Neural cell (in vitro differentiated cells): ENCODE measurements at regions not wholly inside any gene's neighbourhood (a gene's known extent, or its start where the extent isn't known, plus 50 kb on each side); places are given as distances from the start of the nearest gene placed in this dataset.

Experiments
- H2AFZ ChIP-seq: fragments of 200-600, 300-800 bp; sonication (generic), shearing (Covaris generic); 2 replicates; pipeline ENCODE4 v1.6.0; 2014; ENCODE audit warnings: low read depth, mild to moderate bottlenecking, antibody characterized with exemption, low read length, moderate library complexity
- H3F3A ChIP-seq: fragments of 200-600 bp; shearing (Covaris generic); 2 replicates; pipeline ENCODE4 v1.6.1; 2016; ENCODE audit warnings: mild to moderate bottlenecking, moderate library complexity, mixed read lengths, antibody characterized with exemption, low read length; ENCODE audit not compliant: insufficient read depth, poor library complexity, severe bottlenecking
- H3K27ac ChIP-seq: fragments of 200-600, 300-800 bp; sonication (generic), shearing (Covaris generic); 2 replicates; pipeline ENCODE4 v1.5.1; 2014; ENCODE audit warnings: mild to moderate bottlenecking, low read length, moderate library complexity
- H3K27me3 ChIP-seq: fragments of 300-800, 200-600 bp; sonication (generic), shearing (Covaris generic); 2 replicates; pipeline ENCODE4 v1.6.0; 2014; ENCODE audit warnings: mild to moderate bottlenecking, low read depth, low read length, moderate library complexity; ENCODE audit not compliant: insufficient read depth
- H3K36me3 ChIP-seq: fragments of 300-800, 200-600 bp; sonication (generic), shearing (Covaris generic); 2 replicates; pipeline ENCODE4 v1.5.1; 2014; ENCODE audit warnings: mild to moderate bottlenecking, antibody characterized with exemption, low read length, moderate library complexity; ENCODE audit not compliant: insufficient read depth
- H3K4me2 ChIP-seq: fragments of 300-800, 200-600 bp; sonication (generic), shearing (Covaris generic); 2 replicates; pipeline ENCODE4 v1.6.0; 2014; ENCODE audit warnings: mild to moderate bottlenecking, low read length
- H3K4me3 ChIP-seq: fragments of 300-800, 200-600 bp; sonication (generic), shearing (Covaris generic); 2 replicates; pipeline ENCODE4 v1.5.1; 2014; ENCODE audit warnings: mild to moderate bottlenecking, low read length, moderate library complexity
- H3K79me2 ChIP-seq: fragments of 200-600 bp; shearing (Covaris generic); replicated peaks from 2 replicates; pipeline ENCODE4 v1.6.0; 2014; ENCODE audit warnings: mild to moderate bottlenecking, low read length, moderate library complexity; ENCODE audit not compliant: insufficient read depth
- H3K9ac ChIP-seq: fragments of 300-800, 200-600 bp; sonication (generic), shearing (Covaris generic); 2 replicates; pipeline ENCODE4 v1.6.1; 2016; ENCODE audit warnings: mild to moderate bottlenecking, low read length, mixed read lengths
- H3K9me2 ChIP-seq: fragments of 200-600 bp; shearing (Covaris generic); 2 replicates; pipeline ENCODE4 v1.6.1; 2016; ENCODE audit warnings: mild to moderate bottlenecking, low read length, mixed read lengths; ENCODE audit not compliant: insufficient read depth
- H3K9me3 ChIP-seq: fragments of 200-600, 300-800 bp; sonication (generic), shearing (Covaris generic); 2 replicates; pipeline ENCODE4 v1.6.1; 2016; ENCODE audit warnings: mild to moderate bottlenecking, mixed run types, low read length, moderate library complexity, mixed read lengths
- H4K20me1 ChIP-seq: fragments of 200-600 bp; shearing (Covaris generic); 2 replicates; pipeline ENCODE4 v1.6.1; 2016; ENCODE audit warnings: mild to moderate bottlenecking, mixed run types; ENCODE audit not compliant: insufficient read depth
- EP300 ChIP-seq: fragments of 450-650 bp; conservative IDR thresholded peaks from 2 replicates; pipeline ENCODE4 v1.6.1; 2014; ENCODE audit warnings: antibody characterized with exemption, mild to moderate bottlenecking, moderate library complexity; ENCODE audit not compliant: poor library complexity, severe bottlenecking
- EZH2 ChIP-seq: fragments of 200-600, 300-800 bp; shearing (Covaris generic), sonication (generic); IDR thresholded peaks from 2 replicates; pipeline ENCODE4 v1.6.1; 2014; ENCODE audit warnings: antibody characterized with exemption, low read length, borderline replicate concordance, mild to moderate bottlenecking; ENCODE audit not compliant: insufficient read depth, poor library complexity, severe bottlenecking
- MXI1 ChIP-seq: fragments of 450-650 bp; conservative IDR thresholded peaks from 2 replicates; pipeline ENCODE4 v1.6.1; 2014; ENCODE audit warnings: antibody characterized with exemption, mild to moderate bottlenecking; ENCODE audit not compliant: poor library complexity, severe bottlenecking
- POLR2AphosphoS5 ChIP-seq: IDR thresholded peaks from 2 replicates; pipeline ENCODE4 v1.6.1; 2012
- RAD21 ChIP-seq: fragments of 450-650 bp; conservative IDR thresholded peaks from 2 replicates; pipeline ENCODE4 v1.6.1; 2014; ENCODE audit warnings: antibody characterized with exemption, mild to moderate bottlenecking, moderate library complexity
- SMC3 ChIP-seq: fragments of 450-650 bp; conservative IDR thresholded peaks from 2 replicates; pipeline ENCODE4 v1.6.1; 2014; ENCODE audit warnings: antibody characterized with exemption, mild to moderate bottlenecking, moderate library complexity; ENCODE audit not compliant: poor library complexity
- TAF1 ChIP-seq: IDR thresholded peaks from 2 replicates; pipeline ENCODE4 v1.6.1; 2012; ENCODE audit warnings: low read depth
- TF ChIP-seq, protein P1 (sequence below): fragments of 450-650 bp; IDR thresholded peaks from 2 replicates; pipeline ENCODE4 v1.5.1; 2014; ENCODE audit warnings: antibody characterized with exemption, mild to moderate bottlenecking, moderate library complexity; ENCODE audit not compliant: poor library complexity, severe bottlenecking
- TF ChIP-seq, protein P2 (sequence below): IDR thresholded peaks from 2 replicates; pipeline ENCODE4 v1.6.1; 2012; ENCODE audit warnings: borderline replicate concordance

DNA sequence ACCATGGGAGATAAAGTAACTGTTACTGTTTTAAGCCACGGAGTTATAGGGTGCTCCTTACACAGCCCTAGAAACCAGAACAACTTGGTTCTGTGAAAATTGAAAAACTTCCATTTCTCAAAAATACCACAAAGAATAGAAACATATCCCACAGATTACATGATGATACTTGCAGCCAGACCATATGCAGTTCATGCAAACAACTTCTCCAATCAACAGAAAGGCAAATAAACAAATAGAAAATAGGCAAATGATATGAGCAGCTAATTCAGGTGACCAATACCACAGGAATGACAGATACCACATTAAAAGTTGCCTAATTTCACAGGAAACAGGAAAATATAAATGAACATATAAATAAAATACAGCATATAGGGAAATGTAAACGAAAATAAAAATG lies 297.5 kb downstream of the HTR7 start:
- H3K27me3 ChIP-seq = no peaks in the 10 kb centered on the region
- H3K79me2 ChIP-seq = no peaks in the 10 kb centered on the region
- no peaks in the 10 kb centered on the region for H3K9me2 ChIP-seq
- no peaks in the 10 kb centered on the region for H3F3A ChIP-seq
- H3K9me3 ChIP-seq = no peaks in the 10 kb centered on the region
- no peak overlapping the region for H3K27ac ChIP-seq
- no peak overlapping the region for H3K9ac ChIP-seq
- no peak for TF ChIP-seq SMC3
- no peak overlapping the region for H3K4me3 ChIP-seq
- H3K36me3 ChIP-seq = no peaks in the 10 kb centered on the region
- H3K4me2 ChIP-seq = no peak overlapping the region
- H2AFZ ChIP-seq = no peak overlapping the region
- no peaks in the 10 kb centered on the region for H4K20me1 ChIP-seq

DNA sequence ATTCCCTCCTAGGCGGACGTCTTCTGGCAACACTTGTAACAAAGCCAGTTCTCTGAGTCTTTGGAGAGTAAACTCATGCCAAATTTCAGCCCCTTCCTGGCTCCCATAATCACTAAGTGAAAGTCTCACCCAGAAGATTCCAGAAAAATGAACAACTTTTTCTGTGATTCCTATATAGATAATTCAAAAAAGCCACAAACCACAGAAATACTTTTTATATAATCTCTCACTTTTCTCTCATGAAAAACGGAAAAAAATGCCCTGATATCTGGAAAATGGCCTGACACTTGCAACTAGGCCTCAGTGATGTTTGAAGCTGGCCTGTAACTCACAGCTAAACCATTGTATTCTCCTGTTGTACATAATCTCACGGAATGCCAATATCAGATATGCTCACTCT lies 296.2 kb downstream of the HTR7 start:
- Histone ChIP-seq H3K27me3 (no peaks in the 10 kb centered on the region), H3K27ac (no peak overlapping the region), H3K79me2 (no peaks in the 10 kb centered on the region), H4K20me1 (no peaks in the 10 kb centered on the region), H2AFZ (no peak overlapping the region), H3K4me2 (no peak overlapping the region), H3K9me3 (no peaks in the 10 kb centered on the region), H3F3A (no peaks in the 10 kb centered on the region), H3K9me2 (no peaks in the 10 kb centered on the region), H3K9ac (no peak overlapping the region), H3K36me3 (no peaks in the 10 kb centered on the region), H3K4me3 (no peak overlapping the region)
- TF ChIP-seq TAF1 (no peak), SMC3 (no peak), POLR2AphosphoS5 (no peak), RAD21 (no peak), EZH2 (no peak), MXI1 (no peak)
- TF ChIP-seq, protein P1, sequence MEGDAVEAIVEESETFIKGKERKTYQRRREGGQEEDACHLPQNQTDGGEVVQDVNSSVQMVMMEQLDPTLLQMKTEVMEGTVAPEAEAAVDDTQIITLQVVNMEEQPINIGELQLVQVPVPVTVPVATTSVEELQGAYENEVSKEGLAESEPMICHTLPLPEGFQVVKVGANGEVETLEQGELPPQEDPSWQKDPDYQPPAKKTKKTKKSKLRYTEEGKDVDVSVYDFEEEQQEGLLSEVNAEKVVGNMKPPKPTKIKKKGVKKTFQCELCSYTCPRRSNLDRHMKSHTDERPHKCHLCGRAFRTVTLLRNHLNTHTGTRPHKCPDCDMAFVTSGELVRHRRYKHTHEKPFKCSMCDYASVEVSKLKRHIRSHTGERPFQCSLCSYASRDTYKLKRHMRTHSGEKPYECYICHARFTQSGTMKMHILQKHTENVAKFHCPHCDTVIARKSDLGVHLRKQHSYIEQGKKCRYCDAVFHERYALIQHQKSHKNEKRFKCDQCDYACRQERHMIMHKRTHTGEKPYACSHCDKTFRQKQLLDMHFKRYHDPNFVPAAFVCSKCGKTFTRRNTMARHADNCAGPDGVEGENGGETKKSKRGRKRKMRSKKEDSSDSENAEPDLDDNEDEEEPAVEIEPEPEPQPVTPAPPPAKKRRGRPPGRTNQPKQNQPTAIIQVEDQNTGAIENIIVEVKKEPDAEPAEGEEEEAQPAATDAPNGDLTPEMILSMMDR = no peak
- TF ChIP-seq, protein P2, sequence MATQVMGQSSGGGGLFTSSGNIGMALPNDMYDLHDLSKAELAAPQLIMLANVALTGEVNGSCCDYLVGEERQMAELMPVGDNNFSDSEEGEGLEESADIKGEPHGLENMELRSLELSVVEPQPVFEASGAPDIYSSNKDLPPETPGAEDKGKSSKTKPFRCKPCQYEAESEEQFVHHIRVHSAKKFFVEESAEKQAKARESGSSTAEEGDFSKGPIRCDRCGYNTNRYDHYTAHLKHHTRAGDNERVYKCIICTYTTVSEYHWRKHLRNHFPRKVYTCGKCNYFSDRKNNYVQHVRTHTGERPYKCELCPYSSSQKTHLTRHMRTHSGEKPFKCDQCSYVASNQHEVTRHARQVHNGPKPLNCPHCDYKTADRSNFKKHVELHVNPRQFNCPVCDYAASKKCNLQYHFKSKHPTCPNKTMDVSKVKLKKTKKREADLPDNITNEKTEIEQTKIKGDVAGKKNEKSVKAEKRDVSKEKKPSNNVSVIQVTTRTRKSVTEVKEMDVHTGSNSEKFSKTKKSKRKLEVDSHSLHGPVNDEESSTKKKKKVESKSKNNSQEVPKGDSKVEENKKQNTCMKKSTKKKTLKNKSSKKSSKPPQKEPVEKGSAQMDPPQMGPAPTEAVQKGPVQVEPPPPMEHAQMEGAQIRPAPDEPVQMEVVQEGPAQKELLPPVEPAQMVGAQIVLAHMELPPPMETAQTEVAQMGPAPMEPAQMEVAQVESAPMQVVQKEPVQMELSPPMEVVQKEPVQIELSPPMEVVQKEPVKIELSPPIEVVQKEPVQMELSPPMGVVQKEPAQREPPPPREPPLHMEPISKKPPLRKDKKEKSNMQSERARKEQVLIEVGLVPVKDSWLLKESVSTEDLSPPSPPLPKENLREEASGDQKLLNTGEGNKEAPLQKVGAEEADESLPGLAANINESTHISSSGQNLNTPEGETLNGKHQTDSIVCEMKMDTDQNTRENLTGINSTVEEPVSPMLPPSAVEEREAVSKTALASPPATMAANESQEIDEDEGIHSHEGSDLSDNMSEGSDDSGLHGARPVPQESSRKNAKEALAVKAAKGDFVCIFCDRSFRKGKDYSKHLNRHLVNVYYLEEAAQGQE = no peak

DNA sequence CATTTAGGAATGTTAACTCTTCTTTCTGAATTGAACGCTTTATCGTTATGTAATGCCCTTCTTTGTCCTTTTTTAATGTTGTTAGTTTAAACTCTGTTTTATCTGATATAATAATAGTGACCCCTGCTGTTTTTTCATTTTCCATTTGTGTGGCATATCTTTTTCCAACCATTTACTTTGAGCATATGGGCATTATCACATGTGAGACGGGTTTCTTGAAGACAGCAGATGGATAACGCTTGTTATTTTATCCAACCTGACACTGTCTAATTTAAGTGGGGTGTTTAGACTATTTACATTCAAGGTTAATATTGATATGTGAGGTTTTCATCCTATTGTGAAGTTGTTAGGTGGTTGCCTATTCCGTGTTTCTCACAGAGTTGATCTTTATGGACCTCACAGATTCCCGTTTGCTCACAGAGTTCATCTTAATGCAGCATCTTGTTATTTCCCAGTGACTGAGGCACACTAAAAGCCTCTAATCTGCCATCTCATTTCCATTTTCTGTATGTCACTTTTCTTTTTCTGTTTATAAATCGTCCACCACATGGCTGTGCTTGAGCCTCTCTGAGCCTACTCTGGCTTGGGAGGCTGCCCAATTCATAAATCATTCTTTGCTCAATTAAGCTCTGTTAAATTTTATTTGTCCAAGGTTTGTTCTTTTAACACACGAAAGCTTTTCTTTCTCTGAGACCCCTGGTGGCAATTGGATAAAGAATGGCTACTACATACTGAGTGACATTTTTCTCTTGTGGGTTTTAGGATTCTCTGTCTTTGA lies 286.2 kb downstream of the HTR7 start:
- Histone ChIP-seq H3K27ac (no peak overlapping the region), H3K9me3 (no peaks in the 10 kb centered on the region), H3F3A (no peaks in the 10 kb centered on the region), H2AFZ (no peak overlapping the region), H4K20me1 (no peaks in the 10 kb centered on the region), H3K9ac (no peak overlapping the region), H3K79me2 (no peaks in the 10 kb centered on the region), H3K4me2 (no peak overlapping the region), H3K4me3 (no peak overlapping the region), H3K9me2 (no peaks in the 10 kb centered on the region), H3K27me3 (no peaks in the 10 kb centered on the region), H3K36me3 (no peaks in the 10 kb centered on the region)
- no peak for TF ChIP-seq EZH2
- no peak for TF ChIP-seq RAD21
- TF ChIP-seq, protein P1 = no peak
- TF ChIP-seq EP300 = no peak
- TF ChIP-seq, protein P2 = no peak
- no peak for TF ChIP-seq MXI1
- TF ChIP-seq POLR2AphosphoS5 = no peak
- TF ChIP-seq TAF1 = no peak
- no peak for TF ChIP-seq SMC3
